Left kidney (tissue), 1 donor: ENCODE measurements at regions not wholly inside any gene's neighbourhood (a gene's known extent, or its start where the extent isn't known, plus 50 kb on each side); places are given as distances from the start of the nearest gene placed in this dataset.
"Not testable (repeated sequence)": the region's sequence is repeated elsewhere in the genome, so short reads cannot be mapped to it uniquely, and the experiment has no call there.

Experiments
- DNase-seq: peaks from one replicate; pipeline ENCODE4 v3.0.0-alpha.2; 2013

DNA sequence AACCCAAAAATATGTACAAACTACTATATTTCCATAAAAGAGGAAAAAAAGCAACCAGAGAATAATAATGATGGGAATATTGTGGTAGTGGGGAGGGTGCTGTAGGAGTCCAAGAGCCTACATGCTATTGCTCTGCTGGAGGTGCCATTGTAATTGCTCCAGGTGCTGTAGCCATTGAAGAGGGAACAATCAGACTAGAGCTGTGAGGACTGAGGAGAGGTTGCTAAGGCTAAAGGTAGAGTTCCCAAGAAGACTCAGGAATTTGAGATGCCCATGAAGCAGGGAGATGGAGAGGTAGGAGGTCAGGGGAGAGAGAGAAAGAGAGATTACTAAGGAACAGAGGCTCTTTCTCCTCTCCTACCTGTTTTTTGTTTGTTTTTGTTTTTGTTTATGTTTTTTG lies 394.0 kb downstream of the DMRTA1 start:
- DNase-seq = no peak

DNA sequence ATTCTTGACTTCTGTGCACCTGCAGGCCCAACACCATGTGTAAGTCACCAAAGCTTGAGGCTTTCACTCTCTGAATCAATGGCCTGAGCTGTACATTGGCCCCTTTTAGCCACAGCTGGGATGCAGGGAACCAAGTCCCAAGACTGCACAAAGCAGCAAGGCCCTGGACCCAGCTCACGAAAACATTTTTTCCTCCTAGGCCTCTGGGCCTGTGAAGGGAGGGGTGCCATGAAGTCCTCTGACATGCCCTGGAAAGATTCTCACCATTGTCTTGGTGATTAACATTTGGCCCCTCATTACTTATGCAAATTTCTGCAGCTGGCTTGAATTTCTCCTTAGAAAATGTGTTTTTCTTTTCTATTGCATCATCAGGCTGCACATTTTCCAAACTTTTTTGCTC lies 398.6 kb downstream of the DMRTA1 start:
- DNase-seq = not testable (repeated sequence)

DNA sequence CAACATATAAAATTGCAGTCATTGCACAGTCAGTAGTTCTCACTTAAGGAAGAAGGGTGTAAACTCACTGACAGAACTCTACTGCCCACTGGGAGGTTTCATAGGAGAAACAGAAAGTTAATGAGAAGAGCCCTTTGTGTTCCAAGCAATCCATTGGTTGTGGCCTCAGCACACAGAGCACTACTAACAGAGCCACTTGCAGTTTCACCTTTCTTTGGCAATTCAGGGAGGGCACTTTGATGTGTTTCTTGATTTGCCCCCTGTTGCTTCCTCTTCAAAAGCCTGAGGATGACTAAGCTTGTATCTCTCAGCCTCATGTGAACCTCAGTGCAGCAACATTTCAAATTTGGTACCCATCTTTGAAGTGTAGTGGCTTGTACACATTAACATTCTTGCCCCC lies 409.4 kb downstream of the DMRTA1 start:
- DNase-seq = no peak

DNA sequence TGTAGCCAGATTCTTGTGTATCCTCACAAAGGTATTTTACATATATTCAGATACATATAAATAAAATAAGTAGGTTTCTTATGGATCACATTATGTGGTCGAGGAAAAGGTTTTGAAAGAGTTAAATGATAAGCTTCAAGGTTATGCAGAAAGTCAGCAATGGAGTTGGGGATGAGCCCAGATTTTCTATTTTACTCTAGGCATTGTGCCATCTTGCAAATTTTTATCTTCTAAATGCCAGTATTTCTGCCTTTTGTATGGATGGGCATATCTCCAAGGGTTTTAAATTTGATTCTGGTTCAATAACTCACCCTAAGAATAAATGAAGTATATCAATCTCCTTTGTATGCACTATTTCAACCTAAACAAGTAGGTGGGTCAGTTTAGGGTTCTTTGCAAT lies 410.7 kb downstream of the DMRTA1 start:
- DNase-seq = no peak

DNA sequence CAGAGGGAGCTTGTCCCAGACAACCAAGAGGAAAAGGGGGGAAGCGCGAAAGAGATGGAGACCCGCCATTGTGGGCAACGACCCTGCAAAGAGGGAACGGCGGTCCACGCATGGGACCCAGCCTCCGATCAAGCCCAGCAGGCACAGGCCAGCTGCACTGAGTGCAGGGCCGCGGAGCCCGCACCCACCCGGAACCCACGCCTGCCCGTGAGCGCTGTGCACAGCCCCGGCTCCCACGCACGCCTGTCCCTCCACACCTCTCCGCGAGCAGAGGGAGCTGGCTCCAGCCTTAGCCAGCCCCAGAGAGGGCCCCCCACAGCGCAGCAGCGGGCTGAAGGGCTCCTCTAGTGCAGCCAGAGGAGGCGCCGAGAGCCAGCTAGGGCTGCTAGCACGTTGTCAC lies 416.5 kb downstream of the DMRTA1 start:
- no peak for DNase-seq

DNA sequence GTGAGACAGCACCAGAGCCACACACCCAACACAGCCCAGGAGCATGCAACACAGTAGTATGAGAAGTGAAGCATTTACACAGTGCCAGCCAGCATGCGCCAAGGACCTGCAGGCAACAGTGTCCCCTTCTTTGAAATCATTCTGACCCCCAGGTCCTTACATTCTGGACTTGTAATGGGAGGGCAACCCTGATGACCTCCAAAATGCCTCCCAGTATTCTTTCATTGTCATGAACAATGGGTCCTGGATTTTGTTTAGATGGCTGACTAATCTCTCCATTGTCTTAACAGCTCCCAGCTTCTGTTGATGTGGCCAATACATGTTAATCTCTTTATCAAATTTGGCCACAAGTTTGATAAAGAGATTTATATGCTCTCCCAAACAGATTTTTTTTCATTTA lies 417.1 kb downstream of the DMRTA1 start:
- DNase-seq = no peak

DNA sequence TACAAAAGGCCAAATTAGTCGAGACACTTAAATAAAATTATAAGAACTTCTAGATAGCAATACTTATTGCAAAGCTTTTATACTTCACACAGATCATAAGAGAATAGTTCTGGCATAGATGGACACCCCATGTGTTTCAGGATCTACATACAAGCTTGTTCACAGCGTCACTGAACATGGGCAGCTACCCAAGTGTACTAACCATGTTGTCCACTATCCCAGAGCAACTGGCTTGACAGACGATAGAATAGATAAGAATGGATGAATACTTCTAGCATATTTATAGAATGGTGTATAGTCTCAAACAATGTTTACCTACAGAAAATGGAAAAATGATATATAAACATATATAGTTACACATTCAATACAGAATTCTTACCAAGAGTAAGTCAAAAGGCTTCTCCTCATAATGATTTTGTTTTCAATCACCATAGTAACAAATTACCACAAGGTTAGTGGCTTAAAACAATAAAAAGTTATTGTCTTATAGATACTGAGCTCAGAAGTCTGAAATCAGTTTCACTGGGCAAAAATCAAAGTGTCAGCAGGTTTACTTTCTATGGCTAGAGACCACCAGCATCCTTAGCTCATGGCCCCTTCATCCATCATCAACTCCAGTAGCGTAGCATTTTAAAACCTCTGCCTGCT lies 446.7 kb downstream of the DMRTA1 start:
- DNase-seq = no peak

DNA sequence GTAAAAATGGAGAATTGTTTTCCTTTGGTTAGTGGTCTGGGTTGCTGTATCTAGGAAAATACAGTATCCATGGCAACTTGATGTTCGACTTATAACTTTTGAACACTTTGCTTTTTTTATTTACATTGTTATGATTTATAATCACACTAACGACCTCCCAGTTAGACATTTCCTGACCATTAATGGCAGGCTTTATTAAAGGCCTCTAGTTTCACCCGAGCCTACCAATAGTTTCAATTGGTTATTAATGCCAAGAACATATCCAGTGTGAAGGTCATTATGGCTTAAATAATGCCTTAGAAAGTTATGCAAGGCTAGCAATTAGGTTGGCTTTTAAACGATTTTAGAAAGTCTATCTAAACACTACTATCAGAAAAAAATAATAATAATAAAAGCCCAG lies 452.0 kb downstream of the DMRTA1 start:
- DNase-seq = no peak

DNA sequence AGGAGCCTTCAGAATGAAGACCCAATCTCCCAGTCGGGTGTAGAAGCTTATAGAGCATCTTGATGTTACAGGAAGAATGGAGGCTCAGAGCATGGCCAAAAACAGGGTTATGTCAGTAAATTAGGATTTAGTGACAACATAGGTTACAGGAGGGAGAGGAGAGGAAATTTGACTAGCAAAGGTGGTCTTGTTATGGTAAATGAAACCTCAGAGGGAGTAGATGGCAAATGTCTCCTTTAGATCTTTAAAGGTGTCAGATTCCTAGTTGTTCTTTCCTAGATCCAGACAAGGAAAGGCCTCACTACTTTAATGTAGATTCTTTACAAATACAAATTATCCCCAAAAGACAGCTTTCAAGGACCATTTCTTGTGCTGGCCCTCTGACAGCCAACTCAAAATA lies 465.0 kb downstream of the DMRTA1 start:
- DNase-seq = no peak

DNA sequence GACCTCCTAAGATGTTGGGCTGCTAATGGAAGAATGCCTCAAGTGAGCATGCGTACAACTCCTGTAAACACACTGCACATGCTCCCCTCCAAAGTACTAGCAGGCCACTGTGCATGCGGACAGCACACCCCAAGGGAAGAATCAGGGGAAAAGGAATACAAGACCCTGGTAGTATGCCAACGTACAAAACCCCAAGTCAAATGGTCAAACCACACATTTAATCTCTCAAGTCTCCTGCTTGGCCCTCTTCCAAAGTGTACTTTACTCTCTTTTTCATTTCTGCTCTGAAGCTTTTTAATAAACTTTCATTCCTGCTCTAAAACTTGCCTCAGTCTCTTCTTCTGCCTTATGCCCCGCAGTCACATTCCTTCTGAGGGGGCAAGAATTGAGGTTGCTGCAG lies 466.4 kb downstream of the DMRTA1 start:
- no peak for DNase-seq

DNA sequence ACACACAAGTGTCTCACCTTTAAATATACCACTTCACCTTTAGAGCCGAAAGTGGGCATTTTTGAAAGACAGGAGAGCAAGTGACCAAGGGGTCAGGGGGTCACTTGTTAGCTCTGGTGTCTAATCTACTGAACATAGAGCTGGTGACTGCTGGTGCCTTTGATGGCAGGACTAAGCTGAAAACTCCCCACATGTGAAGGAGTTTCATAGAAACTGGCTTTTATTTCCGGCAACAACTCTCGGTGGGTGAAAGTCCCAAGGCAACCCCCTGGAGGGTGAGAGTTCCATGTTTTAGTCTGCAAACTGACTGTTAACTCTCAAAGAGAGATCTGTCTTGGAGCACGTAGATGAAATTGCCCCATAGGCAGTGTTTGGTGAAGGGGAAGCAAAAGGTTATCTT lies 466.9 kb downstream of the DMRTA1 start:
- no peak for DNase-seq

DNA sequence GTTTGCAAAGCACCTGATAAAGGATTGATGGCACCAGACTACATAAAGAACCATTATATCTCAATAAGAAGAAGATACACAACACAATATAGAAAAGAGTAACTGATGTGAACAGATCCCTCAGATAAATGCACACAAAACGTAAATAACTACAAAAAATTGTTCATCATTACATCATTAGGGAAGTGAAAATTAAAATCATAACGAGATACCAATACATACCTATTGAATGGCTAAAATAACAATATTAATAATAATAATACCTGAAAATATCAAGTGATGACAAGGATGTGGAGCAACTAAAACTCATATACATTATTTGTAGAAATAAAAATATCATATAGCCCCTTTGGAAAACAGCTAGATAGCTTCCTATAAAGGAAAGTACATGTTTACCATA lies 469.5 kb downstream of the DMRTA1 start:
- DNase-seq = no peak

DNA sequence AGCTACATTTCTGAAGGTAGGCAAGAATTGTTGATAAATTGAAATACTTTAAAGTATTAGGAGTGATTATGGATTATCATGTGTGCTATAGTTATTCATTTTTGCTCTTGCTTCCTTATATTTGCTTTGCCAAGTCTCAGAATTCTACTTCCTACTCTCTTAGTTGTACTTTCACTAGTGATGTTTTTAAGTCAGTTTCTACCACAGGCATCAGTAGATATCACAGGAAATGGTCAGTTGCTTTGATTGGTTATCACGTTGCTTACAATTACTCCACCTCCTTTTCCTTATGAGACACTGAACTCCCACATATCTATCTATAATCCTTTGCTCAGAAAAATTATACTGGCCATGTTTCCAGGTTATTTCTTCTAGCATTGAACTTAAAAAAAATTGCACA lies 472.8 kb downstream of the DMRTA1 start:
- DNase-seq = no peak

DNA sequence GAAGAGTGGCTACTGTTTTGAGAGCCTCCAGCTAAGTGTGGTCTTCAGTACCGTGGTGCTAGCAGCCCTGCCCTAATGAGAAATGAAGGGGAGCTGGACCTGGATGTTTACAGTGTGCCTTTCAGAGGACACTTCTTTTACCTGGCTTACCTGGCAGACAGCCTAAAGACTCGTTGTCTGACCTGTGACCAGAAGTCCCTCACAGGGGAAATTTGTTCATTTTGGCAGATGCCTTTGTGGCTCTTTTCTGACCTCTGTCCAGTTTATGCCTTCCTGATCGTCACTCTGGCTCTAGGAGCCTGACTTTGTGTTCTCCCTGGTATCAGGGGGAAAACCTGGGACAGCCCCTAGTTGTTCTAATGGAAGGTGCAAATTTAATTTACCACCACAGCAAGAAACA lies 475.1 kb downstream of the DMRTA1 start:
- DNase-seq = no peak

DNA sequence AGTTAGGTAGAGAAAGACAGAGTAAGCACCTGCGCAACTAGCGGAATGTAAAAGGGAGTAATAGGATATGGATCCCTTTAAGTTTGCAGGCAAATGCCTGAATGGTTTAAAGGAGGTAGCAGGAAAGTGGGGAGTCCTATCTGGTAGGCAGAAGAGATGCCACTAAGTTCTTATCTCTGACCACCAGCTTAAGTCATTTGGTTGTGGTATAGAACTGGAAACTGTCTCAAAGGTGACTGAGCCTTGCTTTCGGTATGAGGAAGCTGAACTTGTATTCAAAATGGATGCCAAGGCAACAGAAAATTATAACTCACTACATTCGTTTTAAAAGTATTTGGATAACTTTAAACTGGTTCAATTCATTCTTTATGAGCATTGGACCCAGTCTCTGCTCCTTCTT lies 475.6 kb downstream of the DMRTA1 start:
- no peak for DNase-seq

DNA sequence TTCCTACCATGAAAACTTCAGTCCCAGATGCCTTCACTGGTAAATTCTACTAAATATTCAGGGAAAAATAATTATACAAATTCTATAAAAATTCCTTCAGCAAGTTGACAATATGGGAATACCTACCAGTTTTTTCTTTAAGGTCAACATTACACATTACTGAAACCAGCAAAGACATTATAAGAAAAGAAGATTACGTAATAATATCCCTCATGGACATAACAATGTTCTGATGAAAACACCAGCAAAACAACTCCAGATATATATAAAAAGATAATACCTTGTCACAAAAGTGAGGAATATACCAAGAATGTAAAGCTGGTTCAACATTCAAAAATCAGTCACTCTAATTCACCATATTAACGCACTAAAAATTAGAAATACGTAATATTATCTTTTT lies 507.9 kb downstream of the DMRTA1 start:
- DNase-seq = no peak

DNA sequence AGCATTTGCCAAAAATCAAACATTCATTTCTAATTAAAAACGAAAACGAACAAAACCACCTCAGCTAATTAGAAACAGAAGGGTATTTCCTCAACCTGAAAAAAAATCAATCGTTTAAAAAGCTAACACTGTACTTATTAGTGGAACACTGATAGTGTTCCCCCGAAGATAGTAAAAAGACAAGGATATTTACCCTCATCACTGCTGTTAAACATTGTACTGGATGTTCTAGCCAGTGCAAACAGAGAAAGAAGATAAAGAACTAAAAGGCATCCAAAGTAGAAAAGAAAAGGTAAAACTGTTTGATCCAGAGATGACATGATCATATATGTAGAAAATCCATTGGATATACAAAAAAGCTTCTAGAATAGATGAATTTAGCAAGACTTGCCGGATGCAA lies 508.3 kb downstream of the DMRTA1 start:
- DNase-seq = no peak

DNA sequence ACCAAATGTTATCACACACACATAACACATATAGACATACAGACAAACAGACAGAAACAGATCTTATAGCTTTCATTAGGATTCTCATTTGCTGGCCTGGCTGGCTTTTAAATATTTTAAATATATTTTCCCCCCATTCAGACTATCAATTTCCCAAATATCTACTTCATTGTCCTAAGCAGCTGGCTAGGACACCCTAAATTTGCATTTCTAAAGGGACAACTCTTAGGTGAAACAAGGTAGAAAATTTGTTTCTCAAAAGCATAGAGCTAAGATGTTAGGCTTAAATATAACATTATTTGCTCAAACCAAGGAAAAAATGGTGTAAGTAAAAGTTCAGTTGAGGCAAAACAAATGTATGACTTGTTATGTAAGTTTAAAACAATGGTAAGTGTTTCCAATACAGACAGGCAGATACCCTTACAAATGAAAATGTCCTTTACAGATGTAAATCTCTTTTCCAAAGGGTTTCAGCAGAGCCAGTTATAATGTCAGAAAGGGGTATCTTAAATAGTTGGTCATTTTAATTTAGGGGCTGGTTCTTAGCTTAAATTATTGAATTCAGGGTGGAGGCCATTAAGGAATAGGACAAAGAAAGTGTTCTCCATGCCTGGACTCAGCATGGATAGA lies 522.8 kb downstream of the DMRTA1 start:
- no peak for DNase-seq

DNA sequence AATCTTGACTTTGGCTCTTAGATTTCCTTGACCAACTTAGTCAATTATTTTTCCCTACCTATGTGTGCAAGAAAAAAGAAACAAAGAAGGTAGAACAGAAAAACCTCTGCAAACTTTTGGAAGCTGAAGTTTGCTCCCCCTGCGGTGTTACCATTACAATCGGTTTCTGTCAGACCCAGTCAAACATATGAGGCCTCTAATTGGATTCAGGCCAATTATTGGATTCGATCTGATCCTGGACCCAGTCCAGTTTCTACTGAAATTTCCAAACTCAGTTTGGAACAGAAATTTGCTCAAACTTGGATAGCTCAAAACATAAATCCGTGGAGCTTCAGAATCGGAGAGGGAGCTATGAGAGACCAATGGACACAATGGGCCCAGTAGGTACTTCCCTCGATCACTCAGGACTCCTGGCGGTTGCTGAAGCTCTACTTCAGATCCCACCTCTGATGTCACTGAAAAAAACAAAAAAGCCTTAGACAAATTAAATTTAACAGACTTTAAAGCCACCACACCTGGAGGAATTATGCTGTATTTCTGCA lies 523.9 kb downstream of the DMRTA1 start:
- DNase-seq = no peak

DNA sequence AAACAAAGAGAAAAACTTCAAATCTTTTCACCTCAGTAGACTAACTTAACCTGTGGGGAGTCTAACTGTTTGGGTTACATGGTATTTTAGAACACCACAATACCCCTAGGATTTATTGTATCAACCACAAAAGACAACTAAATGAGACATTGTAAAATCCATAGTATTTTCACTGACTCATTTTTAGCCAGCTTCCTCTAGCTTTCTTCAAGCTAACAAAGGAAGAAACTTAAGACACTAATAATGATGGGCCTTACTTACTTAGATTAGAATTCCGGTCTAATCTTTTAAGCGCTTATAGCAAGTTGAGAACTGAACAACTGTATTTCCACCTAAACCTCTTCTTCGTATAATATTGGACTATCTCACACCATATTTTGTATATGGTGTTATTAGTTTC lies 529.3 kb downstream of the DMRTA1 start:
- no peak for DNase-seq

DNA sequence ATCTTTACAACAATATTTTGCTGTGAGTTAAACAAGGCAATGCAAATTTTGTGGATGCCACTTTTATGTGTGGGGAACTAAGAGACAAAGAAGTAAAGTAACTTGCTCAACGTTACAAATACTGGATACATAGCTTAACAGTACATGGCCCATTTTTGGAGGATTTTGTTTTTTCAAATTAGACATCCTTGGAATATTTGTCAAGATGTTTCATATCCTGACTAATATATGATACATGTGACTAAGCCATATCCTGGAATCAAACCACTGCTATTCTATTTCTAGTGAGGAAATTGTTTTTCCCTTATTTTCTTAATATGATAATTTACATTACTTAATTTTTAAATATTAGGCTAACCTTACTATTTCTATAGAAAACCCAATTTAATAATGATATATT lies 529.8 kb downstream of the DMRTA1 start:
- DNase-seq = no peak

DNA sequence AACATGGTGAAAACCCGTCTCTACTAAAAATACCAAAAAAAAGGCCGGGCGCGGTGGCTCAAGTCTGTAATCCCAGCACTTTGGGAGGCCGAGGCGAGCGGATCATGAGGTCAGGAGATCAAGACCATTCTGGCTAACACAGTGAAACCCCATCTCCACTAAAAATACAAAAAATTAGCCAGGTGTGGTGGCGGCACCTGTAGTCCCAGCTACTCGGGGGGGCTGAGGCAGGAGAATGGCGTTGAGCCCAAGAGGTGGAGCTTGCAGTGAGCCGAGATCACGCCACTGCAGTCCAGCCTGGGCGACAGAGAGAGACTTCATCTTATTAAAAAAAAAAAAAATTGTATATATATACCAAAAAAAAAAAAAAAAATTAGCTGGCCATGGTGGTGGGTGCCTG lies 533.8 kb downstream of the DMRTA1 start:
- not testable (repeated sequence) for DNase-seq

DNA sequence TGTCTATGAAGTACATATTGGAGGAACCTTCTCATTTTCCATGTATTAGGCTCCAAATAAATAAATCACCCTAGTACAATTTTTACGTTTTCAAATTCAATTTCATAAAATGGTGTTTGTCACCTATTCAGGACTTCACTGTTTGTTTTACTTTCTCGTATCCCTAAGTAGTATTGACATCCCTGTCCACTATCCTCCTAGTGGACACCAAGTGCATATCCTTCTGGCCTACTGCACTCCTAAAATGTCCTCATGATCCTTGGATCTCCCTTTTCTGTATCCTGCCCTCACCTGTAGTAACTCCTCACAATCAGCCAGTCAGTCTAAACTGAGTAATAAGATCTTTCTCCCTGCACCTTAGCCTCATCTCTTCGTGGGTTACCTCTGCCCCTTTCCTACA lies 539.9 kb downstream of the DMRTA1 start:
- DNase-seq = no peak

DNA sequence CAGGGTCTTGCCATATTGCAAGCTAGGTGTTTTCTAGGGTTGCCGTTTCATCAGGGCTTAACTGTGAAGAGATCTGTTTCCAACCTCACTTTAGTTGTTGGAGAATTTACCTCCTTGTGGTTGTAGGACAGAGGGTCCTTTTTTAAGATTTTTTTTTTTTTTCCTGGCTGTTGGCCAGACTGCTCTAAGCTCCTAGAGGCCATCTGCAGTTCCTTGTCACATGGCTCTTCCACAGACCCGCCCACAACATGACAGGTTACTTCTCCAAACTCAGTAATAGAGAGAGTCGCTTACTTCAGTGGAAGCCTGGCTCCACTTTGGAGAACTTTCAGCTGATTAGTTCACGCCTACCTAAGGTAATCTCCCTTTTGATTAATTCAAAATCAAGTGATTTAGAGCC lies 543.7 kb downstream of the DMRTA1 start:
- no peak for DNase-seq
